ENCODE measurements at regions not wholly inside any gene's neighbourhood (a gene's known extent, or its start where the extent isn't known, plus 50 kb on each side); places are given as distances from the start of the nearest gene placed in this dataset.

DNA sequence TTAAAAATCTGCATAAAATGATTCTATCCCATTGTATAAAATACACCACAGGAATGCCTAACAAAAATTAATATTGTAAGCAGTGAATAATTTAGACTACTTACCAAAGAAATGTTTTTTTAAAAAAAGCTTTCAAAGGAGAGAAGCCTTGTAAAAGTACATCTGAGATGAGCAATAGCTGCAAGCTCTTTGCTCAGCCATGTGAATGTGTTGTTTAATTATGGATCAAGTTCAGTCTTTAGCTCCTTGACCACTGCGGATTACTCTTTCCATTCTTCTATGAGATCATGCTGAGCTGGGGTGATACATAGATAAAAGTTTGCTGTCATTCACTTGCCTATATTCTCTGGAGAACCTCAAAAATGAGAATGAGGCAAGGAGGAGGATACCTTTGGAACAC lies 782.4 kb upstream of the ZNF608 start:
- no peak for DNase-seq (ENCODE audit: low read depth in 1 of 2, low spot score in 1 of 2)

DNA sequence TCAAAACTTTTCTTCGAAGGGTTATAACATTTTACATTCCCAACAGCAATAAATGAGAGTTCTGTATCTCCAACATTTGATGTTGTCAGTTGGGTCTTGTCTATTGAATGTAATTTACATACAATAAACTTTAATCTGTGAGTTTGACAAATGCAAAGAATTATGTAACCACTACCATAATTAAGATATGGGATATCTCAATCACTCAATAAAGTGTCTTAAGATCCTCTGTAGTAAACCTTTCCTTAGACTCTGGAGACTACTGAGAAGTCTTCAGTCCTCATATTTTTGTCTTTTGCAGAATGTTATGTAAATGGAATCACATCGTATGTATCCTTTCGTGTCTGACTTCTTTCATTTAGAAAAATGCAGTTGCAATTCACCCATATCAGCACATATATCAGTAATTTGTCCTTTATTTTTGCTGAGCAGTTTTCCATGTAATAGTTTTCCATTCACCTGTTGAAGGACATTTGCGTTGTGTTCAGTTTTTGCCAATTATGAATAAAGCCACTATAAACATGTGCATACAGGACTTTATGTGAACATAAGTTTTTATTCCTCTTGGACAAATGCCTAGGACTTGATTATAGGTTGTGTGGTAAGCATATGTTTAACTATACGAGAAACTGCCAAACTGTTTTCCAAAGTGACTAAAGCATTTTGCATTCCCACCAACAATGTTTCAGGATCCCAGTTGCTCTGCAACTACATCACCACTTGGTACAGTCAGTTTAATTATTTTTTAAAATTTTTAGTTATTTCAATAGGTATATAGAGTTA lies 784.6 kb upstream of the ZNF608 start:
- no peak for DNase-seq (ENCODE audit: low read depth in 1 of 2, low spot score in 1 of 2)

DNA sequence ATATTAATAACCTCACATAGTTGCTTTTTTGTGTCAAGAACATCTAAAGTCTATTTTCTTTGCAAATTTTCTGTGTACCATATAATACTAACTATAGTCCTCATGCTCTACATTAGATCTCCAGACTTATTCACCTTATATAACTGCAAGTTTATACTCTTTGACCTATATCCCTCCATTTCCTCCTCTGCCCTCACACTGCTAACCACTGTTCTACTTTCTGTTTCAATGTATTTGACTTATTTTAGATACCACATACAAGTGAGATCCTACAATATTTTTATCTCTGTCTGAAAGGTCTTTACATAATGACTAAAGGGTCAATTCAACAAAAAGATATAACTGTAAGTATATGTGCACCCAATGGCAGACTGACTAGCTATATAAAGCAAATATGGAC lies 789.7 kb upstream of the ZNF608 start:
- no peak for DNase-seq (ENCODE audit: low read depth in 1 of 2, low spot score in 1 of 2)

DNA sequence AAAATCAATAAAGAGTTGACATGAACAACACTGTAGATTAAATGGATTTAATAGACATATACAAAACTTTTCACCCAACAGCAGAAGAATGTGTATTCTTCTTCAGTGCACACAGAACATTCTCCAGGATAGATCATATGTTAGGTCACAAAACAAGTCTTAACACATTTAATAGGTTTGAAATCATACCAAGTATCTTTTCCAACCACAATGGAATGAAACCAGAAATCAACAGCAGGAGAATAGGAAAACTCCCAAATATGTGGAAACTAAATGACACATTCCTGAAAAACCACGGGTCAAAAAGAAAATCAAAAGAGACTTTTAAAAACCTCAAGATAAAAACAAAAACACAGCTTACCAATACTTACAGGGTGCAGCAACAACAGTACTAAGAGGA lies 790.1 kb upstream of the ZNF608 start:
- DNase-seq (ENCODE audit: low read depth in 1 of 2, low spot score in 1 of 2): no peak

DNA sequence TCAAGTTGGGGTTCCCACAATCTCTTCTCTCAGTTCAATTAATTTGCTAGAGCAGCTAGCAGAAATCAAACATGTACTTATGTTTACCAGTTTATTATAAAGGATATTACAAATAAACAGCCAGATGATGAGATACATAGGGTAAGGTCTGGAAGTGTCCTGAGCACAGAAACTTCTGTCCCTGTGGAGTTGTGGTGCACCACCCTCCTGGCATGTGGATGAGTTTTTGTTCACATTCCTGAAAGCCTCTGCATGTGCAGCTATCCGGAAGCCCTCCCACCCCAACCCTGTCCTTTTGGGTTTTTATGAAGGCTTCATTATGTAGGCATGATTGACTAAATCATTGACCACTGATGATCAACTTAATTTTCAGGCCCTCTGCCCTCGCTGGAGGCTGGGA lies 791.2 kb upstream of the ZNF608 start:
- DNase-seq (ENCODE audit: low read depth in 1 of 2, low spot score in 1 of 2): no peak

DNA sequence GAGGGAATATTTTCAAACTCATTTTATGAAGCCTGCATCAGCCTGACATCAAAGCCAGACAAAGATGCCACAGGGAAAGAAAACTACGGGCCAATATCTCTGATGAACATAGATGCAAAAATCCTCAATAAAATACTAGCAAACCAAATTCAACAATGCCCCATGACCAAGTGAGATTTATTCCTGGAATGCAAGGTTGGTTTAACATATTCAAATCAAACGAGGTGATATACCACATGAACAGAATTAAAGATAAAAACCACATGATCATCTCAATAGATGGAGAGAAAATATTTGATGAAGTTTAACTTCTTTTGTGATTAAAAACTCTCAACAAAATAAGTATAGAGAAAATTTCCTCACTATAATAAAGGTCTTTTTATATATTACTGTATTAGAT lies 792.0 kb upstream of the ZNF608 start:
- no peak for DNase-seq (ENCODE audit: low read depth in 1 of 2, low spot score in 1 of 2)

DNA sequence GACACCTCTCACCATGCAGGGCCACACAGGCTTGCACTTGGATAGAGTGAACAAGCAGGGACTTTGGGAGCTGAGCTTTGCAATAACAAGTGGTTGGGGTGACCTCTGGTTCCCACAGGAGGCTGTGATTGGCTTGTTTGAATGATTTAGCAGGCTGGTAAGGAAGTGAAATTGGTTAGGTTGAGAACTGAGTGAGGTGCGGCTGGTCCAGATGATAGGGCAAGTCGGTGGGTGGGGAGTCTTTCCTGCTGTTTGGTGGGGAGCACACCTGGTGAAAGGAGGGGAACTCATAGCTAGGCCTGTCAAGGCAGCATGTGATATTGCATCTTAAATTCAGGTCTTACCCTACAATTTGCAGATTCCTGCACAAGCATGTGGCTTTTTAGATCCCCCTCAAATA lies 794.6 kb upstream of the ZNF608 start:
- no peak for DNase-seq (ENCODE audit: low read depth in 1 of 2, low spot score in 1 of 2)

DNA sequence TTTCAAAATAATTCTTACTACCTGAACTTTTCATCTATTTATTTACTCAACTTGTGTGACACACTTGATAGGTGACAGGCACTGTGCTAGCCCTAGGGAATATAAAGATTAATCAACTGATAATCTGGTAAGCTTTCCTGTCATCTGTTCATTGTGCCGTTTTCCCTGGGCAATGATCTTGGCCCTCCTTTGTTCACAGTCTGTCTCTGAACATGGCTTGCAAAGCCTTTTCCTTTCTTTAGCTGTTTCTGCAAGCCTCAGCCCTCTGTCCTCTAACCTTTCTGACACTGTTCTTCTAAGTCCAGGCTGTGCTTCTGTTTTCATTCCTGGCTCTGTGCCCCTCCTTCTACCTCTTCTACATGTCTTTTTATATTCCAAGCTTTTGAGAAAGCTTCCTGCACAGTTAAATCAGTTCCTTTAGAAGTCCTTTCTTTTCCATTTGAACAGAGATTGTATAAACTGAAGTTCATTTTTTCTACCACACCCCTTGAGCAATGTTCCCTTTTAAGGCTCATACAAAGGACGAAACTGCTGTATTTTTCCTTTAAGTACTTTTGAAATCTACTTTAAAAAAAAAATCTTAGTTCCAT lies 803.0 kb upstream of the ZNF608 start:
- DNase-seq (ENCODE audit: low read depth in 1 of 2, low spot score in 1 of 2): no peak

DNA sequence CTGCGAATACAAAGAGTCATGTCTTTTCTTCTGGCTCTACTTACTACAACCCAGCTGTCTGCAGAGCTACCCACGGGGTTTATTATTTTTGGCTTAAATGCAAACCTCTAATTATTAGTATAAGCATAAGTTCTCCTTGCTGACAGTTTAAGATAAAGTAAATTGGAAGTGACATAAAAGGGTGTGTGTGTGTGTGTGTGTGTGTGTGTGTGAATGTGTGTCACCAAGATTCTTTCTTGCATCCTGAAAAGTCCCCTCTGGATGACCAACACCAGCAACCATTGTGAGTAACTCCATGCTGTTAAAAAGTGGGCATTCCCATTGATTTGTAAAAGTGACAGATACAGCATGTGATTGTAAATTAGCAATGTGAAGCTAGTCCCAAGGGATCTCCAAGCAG lies 803.8 kb upstream of the ZNF608 start:
- no peak for DNase-seq (ENCODE audit: low read depth in 1 of 2, low spot score in 1 of 2)

DNA sequence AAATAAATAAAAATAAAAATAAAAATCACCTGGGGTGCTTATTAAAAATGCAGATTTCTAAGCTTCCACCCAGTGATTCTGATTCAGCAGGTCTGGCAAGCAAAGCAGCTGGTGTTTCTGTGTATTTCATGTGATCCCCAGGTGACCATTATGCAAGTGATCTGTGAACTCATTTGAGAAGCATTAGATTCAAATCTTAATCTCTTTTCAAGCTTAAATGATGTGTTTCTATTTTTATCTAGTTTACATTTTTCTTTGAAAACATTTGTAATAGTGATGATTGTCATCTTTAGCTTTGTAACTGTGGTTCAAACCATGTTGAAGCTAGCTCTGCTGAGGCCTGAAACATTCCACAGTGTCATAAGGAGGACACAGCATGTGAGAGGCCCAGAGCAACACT lies 804.8 kb upstream of the ZNF608 start:
- DNase-seq (ENCODE audit: low read depth in 1 of 2, low spot score in 1 of 2): no peak

DNA sequence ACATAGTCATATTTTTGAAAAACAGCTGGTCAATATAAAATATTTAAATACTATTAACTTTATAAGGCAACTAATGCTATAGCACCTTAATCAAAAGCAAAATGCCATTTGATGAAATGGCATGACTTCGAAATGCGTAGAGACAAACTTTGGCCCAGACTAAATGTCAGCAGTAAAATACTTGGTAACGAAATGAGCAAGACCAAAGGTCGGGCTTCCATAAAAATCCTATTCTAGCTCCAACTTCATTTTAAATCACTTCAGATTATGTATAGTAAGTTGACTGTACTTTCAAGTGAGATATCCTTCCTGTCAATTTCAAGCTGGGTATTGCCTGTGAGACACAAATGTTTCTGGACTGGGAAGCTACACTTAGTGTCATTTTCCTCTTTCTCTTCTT lies 805.4 kb upstream of the ZNF608 start:
- DNase-seq (ENCODE audit: low read depth in 1 of 2, low spot score in 1 of 2): no peak

DNA sequence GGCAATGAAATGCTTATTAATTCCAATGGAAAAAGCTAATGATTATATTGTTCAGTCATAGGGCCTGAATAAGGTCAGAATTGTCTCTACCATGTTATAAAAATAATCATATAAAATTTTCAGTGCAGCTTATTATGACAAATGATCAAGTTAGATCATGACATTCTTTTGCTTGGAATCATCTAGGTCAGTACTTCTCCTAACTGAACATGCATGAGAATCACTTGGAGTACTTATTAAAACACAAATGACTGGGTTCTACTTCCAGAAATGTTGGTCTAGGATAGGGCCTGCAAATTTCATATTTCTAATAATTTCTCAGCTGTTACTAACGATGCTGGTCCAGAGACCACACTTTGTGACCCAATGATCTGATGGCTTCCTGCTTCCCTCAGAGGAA lies 806.0 kb upstream of the ZNF608 start:
- no peak for DNase-seq (ENCODE audit: low read depth in 1 of 2, low spot score in 1 of 2)

DNA sequence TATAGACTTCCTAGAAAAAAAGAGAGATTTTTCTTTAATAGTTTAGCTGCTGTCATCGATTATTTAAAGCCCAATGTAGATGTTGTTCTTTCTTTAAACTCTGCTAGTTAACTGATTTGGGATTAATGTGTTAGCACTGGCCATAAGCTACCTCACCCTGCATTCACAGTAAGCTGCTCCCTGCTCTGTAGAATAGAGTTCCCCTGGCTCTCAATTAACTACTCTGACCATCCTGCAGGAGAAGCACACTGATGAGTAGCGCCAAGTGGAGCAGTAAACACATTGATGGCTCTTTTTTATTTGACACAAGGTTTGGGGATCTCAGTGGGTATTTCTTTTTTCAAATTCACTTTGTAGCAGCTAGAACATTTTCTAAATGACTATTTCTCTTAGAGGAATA lies 807.9 kb upstream of the ZNF608 start:
- no peak for DNase-seq (ENCODE audit: low read depth in 1 of 2, low spot score in 1 of 2)

DNA sequence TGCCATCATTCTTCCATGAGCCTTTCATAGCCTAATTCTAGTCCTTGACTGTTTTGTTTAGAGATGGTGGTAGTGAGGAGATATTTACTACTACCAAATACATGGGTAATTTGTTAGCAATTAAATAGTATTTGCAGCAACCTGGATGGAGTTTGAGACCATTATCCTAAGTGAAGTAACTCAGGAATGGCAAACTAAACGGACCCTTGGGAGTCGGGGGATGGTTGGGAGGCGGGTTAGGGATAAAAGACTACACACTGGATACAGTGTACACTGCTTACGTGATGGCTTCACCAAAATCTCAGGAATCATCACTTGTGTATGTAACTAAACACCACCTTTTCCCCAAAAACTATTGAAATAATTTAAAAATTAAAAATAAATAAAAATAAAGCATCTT lies 809.2 kb upstream of the ZNF608 start:
- DNase-seq (ENCODE audit: low read depth in 1 of 2, low spot score in 1 of 2): no peak

DNA sequence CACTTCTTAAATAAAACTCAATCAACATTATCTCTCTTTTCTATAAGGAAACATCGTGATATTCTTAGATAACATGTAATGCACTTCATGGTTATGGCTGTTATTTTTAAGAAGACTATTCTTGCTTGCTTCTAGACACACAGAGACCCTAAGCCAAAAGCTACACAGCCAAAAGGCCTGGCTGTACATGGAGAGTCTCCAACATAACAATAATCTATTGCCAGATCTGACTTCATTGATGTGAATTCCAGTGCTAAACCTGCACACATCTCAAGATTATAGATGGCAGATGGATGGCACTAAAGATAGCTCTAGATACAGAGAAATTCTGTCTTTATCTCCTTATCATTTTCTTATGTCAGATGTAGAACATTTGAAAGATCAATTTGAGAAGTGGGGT lies 811.6 kb upstream of the ZNF608 start:
- no peak for DNase-seq (ENCODE audit: low read depth in 1 of 2, low spot score in 1 of 2)

DNA sequence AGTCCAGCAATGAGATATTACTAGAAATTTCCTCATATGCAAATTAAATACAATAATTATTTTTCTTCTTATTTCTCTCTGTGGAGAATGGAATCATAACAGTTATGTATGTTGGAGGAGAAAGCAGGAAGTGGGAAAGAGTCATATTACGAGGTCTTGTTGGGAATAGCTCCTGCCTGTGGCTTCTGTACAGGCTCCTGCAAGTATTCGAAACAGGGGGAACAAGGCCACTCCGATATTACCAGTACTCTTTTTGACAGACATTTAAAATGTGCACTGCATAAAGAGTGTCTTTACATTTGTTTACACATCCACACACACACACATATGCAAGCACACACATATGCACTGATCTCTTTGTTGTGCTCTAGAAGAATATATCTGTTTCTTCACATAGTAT lies 812.0 kb upstream of the ZNF608 start:
- DNase-seq (ENCODE audit: low read depth in 1 of 2, low spot score in 1 of 2): no peak

DNA sequence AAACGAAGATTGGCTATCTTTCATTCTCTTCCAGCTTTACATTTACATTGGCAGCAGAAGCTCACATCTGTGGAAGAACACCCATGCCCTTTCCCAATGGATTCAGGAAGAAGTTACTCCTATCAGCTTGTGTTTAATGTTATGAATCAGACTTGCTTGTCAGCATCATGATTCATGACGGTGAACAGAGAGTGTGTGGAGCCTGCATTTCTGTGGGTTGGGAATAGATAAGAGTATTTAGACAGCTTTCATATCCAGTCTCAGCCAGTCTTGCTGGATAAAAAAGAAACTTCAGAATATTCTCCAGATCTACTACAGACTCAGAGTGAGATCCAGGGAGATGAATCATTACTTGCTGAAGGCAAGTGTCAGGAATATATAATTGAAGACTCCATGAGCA lies 812.9 kb upstream of the ZNF608 start:
- no peak for DNase-seq (ENCODE audit: low read depth in 1 of 2, low spot score in 1 of 2)

DNA sequence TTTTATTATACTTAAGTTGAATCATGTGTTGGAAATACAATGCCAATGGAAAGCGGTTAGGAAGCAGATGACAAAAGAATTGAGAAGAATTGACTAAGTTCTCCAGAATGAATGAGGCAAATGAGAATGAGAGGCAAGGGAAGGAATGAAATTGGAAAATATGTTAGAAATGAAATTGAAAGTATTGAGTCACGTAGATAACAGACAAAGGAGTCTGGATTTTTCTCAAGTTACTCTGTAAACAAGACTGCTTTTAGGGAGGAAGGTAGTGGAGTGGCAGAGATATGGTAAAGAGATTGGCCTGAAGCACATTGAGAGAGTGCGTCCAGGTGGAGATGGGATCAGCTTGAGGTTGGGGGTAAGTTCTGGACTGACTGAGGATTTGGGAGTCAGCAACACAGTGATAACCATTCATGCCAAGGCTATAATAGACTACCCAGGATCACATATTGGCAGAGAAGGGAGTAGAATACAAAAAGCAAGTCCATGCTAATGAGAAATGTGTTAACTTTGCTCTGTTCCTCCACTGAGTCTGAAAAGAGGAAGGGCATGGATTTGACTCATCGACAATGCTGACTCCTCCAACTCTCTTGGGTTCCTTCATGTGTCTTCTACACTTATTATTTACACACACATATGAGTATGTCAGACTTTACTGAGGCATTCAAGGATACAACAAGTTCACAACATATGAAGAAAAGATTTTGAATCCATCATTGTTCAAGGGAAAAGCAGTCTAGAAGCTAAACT lies 814.2 kb upstream of the ZNF608 start:
- DNase-seq (ENCODE audit: low read depth in 1 of 2, low spot score in 1 of 2): no peak

DNA sequence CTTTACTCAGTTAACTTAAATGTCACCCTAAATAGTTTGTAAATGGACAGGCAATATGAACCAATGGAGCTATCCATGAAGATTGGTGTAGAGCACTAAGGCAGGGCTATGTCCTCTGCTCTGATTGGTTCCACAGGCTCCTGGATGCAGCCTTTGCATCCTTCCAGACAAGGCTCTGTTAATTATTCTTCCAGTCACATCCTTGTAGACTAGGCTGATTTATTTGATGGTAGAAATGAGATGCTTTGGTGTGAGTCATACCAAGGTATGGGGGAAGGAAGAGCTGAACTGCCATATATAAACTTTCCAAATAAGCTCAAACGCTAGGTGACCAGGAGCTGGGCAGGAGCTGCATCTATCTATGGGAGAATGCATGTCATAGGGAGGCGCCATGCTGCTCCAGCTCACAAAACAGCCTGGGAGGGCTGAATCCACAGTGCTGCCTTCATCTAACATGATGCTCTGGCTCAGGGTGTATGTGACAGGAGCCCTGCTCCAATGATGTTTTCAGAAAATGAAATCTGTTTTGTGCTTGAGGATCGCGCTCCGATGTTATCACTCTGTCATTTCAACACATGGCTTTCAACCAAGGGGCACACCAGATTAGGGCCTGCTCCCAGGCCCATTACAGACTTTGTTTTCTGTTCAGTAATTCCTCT lies 818.0 kb upstream of the ZNF608 start:
- DNase-seq (ENCODE audit: low read depth in 1 of 2, low spot score in 1 of 2): no peak

DNA sequence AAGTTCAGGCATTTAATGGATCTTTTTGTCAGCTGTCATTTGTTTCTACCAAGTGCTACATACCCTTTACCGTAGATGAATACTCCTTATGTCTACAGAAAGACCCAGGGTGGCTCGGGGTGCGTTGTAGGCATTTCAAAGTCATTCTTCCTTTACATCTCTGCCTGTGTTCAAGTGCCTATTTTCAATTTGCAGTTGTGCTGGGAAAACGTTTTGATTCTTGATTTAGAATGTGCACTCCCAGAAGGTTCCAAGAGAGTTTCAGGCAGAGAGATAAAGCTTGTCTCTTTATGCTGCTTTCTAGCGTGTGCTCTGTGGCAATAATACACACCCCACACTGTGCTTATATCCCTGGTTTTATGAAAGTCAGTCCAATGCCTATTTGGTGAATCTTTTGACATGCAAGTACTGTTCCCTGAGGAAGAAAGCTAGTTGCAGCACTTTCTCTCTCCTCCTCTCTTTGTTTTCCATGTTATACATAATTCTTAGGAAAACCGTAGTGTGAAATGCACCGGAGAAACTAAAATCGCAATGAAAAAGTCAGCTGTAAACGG lies 828.1 kb upstream of the ZNF608 start:
- no peak for DNase-seq (ENCODE audit: low read depth in 1 of 2, low spot score in 1 of 2)

DNA sequence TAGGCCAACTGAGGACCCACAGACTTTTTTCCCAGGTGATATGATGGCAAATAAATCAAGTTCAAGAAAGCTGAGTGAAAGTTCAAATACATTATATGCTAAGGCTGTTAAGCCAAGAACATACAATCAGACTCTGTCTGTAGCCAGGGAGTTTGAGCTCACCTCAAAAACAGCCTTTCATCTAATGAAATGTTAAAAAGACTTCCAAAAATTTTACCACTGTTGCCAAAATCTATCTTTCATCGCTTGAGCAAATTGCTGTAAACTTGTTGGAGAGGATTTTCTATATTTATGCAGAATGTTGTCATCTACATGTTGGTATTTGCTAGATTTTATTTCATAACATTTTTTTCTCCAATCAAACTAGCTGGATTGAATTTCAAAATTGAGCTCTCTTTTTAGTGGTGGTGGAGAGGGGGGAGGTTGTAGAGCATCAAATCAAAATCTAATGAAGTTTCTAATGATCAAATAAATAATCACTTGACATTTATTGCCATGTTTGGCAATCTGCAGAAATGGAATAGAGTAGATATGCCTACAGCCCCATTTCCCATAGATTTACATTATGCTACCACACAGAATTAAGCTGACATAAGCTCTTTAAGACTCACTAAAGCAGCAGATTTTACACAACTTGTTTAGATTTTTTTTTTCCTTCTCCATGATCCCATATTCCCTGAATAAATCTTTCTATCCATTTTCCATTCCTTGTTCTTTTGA lies 828.9 kb upstream of the ZNF608 start:
- DNase-seq (ENCODE audit: low read depth in 1 of 2, low spot score in 1 of 2): no peak
